Fibroblast of the conjunctiva (primary cell): ENCODE measurements at regions not wholly inside any gene's neighbourhood (a gene's known extent, or its start where the extent isn't known, plus 50 kb on each side); places are given as distances from the start of the nearest gene placed in this dataset.
"Not testable (repeated sequence)": the region's sequence is repeated elsewhere in the genome, so short reads cannot be mapped to it uniquely, and the experiment has no call there.

Experiments
- DNase-seq: peaks from one replicate; pipeline ENCODE4 v3.0.0-alpha.2; 2010; ENCODE audit warnings: low read depth

GRCh38 chr2:65605058-65605742, 172.8 kb upstream of the SPRED2 start:
- DNase-seq: no peak

DNA sequence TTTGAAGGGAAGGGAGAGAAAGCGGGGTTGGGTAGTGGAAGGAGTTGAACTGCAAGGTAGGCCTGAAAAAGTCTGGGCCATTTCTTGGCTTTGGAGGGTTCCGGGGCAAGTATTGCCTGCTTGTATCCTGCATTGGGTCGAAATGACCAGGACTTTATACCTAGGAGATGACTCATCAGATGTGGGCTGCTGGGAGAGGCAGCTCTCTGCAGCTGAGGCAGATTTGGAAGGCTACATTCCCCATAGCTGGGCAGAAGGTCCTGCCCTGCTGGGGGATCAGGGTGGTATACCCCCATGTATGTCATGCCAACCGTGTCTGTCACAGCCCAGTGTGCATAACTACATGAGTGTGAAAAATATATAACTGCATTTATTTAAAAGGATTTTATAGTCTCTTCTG, 171.8 kb upstream of the SPRED2 start:
- no peak for DNase-seq

DNA sequence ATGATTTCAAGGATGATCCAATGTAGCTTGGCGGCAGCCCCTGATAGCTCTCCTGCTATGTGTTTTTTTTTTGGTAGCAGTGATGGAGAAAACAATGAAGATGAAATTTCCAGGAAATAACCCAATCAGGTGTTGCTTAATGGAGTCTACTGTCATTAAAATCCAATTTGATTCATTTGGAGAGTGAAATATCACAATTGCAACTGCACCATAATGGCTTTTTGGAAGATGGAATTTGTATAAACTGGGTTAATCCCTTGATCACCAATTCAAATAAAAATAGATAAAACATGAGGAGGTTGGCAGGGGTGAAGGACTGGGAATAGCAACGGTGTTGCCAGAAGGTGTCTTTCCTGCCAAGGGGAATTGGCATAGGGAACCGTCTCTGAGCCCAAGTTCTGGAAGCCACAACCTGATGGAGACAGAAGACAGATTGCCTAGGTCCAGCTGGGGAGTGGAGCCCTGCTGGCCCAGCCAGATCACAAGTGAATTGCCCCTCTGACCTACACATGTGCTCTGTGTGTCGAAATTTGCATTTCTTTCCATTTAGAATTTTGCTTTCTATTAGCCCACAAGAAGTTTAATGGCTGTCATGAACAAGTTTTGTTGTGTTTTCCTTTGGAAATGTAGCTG, 170.3 kb upstream of the SPRED2 start:
- DNase-seq: no peak

GRCh38 chr2:65600871-65601270, 168.5 kb upstream of the SPRED2 start:
- DNase-seq: not testable (repeated sequence)

DNA sequence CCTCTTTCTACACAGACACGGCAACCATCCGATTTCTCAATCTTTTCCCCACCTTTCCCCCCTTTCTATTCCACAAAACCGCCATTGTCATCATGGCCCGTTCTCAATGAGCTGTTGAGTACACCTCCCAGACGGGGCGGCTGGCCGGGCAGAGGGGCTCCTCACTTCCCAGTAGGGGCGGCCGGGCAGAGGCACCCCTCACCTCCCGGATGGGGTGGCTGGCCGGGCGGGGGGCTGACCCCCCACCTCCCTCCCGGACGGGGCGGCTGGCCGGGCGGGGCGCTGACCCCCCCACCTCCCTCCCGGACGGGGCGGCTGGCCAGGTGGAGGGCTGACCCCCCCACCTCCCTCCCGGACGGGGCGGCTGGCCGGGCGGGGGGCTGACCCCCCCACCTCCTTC, 168.0 kb upstream of the SPRED2 start:
- not testable (repeated sequence) for DNase-seq

- DNase-seq: no peak
Observed at GRCh38 chr2:65599693-65600092, 167.3 kb upstream of the SPRED2 start.

DNA sequence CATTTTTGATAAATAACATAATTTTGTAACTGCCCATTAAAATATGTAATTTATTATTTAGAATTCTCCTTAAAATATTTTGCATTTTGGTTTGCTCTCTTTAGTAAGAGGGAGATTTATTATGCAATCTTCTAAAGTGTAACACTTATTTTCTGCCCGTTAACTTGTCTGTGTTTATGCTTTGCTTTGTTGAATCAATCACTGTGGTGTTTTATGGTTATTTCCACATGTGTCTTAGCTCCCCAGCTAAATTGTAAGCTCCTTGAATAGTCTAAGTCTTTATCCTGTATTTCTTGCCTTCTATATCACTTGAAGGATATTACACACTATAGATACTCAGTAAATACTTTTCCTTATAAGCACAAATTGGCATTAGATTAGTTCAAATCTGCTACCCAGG, 166.6 kb upstream of the SPRED2 start:
- DNase-seq: no peak

DNA sequence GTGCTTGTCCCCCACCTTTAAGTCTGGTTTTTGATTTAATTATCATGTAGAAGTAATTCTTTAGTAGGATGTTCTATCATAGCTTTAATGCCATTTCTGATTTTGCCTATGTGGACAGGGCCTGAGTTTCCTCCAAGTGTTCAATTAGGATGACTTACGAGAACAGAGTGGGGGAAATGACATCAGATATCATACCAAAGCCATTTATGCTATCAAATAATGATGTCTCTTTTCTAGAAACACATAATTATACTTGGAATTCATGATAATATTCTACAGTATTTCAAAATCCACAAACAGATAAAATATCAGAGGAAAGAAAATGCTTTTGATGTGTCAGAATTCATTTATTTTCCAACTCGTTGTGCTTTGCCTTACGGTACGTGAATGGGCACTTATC, 165.9 kb upstream of the SPRED2 start:
- no peak for DNase-seq

DNA sequence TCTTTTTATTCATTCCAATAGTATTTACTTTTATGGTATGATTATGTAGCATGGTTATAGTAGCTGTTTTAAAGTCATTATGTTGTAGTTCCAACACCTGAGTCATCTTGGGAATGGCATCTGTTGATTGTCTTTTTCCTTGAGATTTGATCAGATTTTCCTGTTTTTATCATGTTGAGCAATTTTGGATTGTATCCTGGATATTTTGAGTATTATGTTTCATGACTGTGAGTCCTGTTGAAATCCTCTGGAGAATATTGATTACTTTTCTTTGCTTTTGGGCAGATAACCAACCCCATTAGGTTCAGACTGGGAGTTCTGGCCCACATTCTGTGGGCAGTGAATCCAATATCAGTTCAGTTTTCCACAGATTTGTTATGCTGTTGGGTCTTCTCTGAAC, 163.2 kb upstream of the SPRED2 start:
- no peak for DNase-seq

DNA sequence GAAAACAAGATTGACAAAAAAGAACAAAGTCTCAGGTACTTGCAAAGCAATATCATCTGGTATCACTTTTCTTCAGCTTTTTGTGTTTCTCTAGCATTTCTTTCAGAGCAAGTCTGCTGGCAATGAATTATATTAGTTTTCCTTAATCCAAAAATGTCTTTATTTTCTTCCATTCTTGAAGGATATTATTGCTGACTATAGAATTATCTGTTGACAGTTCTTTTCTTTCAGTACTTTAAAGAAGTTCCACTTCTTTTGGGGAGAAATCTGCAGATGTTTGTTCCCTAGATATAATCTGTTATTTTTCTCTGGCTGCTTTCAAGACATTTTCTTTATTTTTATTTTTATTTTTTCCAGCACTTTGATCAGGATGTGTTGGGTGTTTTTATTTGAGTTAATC, 161.8 kb upstream of the SPRED2 start:
- no peak for DNase-seq

- DNase-seq: no peak
Observed at GRCh38 chr2:65589667-65590066, 157.3 kb upstream of the SPRED2 start.

GRCh38 chr2:65587779-65588178, 155.4 kb upstream of the SPRED2 start:
- DNase-seq: no peak

GRCh38 chr2:65586516-65586915, 154.1 kb upstream of the SPRED2 start:
- DNase-seq: no peak

DNA sequence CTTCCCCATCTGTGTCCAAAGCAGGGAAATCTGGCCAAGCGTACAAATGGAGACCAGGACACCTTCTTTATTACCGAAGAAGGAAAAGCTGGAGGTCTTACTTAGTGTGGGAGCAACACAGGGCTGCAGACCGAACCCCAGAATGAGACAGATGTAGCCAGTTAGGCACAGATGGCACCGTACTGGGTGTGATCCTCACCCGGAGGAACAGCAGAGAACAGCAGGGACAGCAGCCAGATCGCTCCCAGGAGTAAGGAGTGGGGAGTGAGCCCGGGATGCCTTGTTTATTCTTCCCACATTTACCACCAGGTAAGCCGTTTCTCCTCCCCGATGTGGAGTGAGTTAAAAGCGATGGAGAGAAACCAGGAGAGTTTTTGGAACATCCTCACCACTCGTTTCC, 150.7 kb upstream of the SPRED2 start:
- no peak for DNase-seq

- no peak for DNase-seq
Observed at GRCh38 chr2:65582364-65582763, 150.0 kb upstream of the SPRED2 start.

DNA sequence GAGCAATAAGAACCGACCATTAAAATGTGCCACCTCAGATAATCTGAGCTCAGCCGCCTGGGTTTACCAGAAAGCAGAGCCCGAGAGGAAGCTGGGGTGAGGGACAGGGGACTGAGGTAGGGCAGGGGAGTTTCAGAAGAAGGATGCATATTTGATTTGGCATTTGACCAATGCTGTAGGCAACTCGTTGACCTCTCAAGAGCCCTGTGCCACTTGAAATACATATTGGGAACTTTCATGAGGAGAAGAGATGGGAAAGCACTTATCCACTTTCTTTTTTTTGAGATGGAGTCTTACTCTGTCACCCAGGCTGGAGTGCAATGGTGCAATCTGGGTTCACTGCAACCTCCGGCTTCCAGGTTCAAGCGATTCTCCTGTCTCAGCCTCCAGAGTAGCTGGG, 148.4 kb upstream of the SPRED2 start:
- DNase-seq: no peak

- no peak for DNase-seq
Observed at GRCh38 chr2:65579506-65580235, 147.3 kb upstream of the SPRED2 start.

GRCh38 chr2:65577654-65578053, 145.3 kb upstream of the SPRED2 start:
- no peak for DNase-seq

DNA sequence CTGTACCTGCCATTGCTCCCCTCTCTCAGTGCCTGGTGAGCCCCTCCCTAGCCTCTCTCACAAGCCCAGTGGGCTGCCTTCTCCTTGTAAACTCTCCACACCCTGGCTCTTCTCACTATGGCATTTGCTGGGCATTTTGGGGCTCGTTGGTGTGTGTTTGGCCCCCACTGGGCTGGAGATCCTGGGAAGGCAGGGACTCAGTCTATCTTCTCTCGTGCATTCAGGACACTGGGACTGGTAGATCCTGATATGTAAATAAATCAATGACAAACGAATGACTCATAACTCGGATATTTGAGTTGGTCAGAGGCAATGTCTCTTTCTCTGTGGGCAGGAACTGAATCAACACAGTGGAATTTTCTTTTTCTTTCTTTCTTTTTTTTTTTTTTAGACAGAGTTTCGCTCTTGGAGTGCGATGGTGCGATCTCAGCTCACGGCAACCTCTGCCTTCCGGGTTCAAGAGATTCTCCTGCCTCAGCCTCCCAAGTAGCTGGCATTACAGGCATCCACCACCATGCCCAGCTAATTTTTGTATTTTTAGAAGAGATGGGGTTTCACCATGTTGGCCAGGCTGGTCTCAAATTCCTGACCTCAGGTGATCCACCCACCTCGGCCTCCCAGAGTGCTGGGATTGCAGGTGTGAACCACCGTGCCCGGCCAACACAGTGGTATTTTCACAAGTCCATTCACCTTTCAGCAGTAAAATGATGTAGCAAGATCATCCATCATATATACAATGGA, 144.6 kb upstream of the SPRED2 start:
- DNase-seq: peak; percentile 77

GRCh38 chr2:65576278-65576677, 143.9 kb upstream of the SPRED2 start:
- DNase-seq: no peak

DNA sequence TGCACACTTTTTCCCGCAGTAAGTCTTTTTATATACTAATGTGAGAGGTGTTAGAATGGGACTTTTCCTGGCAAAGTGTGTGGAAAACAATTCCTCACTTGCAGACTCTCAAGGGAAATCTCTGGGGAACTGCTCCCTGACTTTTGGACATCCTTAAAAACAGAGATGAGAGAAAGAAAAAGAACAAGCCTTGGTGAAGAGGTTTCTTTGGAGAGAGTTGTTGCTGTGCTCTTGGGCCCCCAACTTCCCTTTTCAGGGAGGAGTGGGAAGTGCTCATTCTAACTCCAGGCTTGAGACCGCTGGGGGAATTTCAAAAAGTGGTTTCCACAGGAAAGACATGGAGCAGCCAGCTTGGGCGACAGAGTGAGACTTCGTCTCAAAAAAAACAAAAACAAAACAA, 142.6 kb upstream of the SPRED2 start:
- DNase-seq: no peak

GRCh38 chr2:65568656-65569440, 136.4 kb upstream of the SPRED2 start:
- not testable (repeated sequence) for DNase-seq
